GM23338 (cell line): ENCODE measurements at regions not wholly inside any gene's neighbourhood (a gene's known extent, or its start where the extent isn't known, plus 50 kb on each side); places are given as distances from the start of the nearest gene placed in this dataset.

Source experiments
- ATAC-seq: fragments of 200-7000 bp; cut with Tn5 transposase; 3 replicates; pipeline ENCODE4 v1.9.1; 2020
- DNase-seq: peaks from one replicate; pipeline ENCODE4 v3.0.0-alpha.2; 2015; ENCODE audit warnings: low spot score
- H2AFZ ChIP-seq: fragments of 200-600 bp; sonication (generic); 2 replicates; pipeline ENCODE4 v1.8.0; 2016; ENCODE audit warnings: antibody characterized with exemption, mild to moderate bottlenecking, moderate library complexity
- H3F3A ChIP-seq: fragments of 200-600 bp; sonication (generic); replicated peaks from 2 replicates; pipeline ENCODE4 v1.8.0; 2017; ENCODE audit warnings: antibody characterized with exemption, mixed run types, low read depth
- H3K27ac ChIP-seq: fragments of 200-600 bp; sonication (generic); 2 replicates; pipeline ENCODE4 v1.6.1; 2016; ENCODE audit warnings: low read depth
- H3K27me3 ChIP-seq: fragments of 200-600 bp; sonication (generic); 2 replicates; pipeline ENCODE4 v1.8.0; 2016; ENCODE audit warnings: mild to moderate bottlenecking, mixed run types, moderate library complexity; ENCODE audit not compliant: insufficient read depth
- H3K36me3 ChIP-seq: fragments of 200-600 bp; sonication (generic); 2 replicates; pipeline ENCODE4 v1.8.0; 2016; ENCODE audit warnings: mild to moderate bottlenecking; ENCODE audit not compliant: insufficient read depth
- H3K4me1 ChIP-seq: fragments of 200-600 bp; sonication (generic); 2 replicates; pipeline ENCODE4 v1.8.0; 2016; ENCODE audit warnings: mild to moderate bottlenecking, moderate library complexity; ENCODE audit not compliant: insufficient read depth
- H3K4me2 ChIP-seq: fragments of 200-600 bp; sonication (generic); 2 replicates; pipeline ENCODE4 v1.7.1; 2017; ENCODE audit warnings: mixed run types
- H3K4me3 ChIP-seq: fragments of 200-600 bp; sonication (generic); 2 replicates; pipeline ENCODE4 v1.6.1; 2016; ENCODE audit warnings: mixed run types
- H3K79me2 ChIP-seq: fragments of 200-600 bp; sonication (generic); replicated peaks from 2 replicates; pipeline ENCODE4 v1.8.0; 2017; ENCODE audit warnings: mild to moderate bottlenecking; ENCODE audit not compliant: insufficient read depth
- H3K9me2 ChIP-seq: fragments of 200-600 bp; sonication (generic); 2 replicates; pipeline ENCODE4 v1.8.0; 2017; ENCODE audit not compliant: insufficient read depth
- H4K20me1 ChIP-seq: fragments of 200-600 bp; sonication (generic); replicated peaks from 2 replicates; pipeline ENCODE4 v1.8.0; 2017; ENCODE audit warnings: mild to moderate bottlenecking; ENCODE audit not compliant: insufficient read depth
- H3K27ac Mint-ChIP-seq: 2 replicates; pipeline ENCODE4 v1.8.0; 2020; ENCODE audit warnings: inconsistent platforms, mild to moderate bottlenecking, moderate library complexity, mixed read lengths
- H3K27me3 Mint-ChIP-seq: 3 replicates; pipeline ENCODE4 v1.8.0; 2022; ENCODE audit warnings: low read depth, mild to moderate bottlenecking, moderate library complexity, mixed read lengths, inconsistent platforms; ENCODE audit not compliant: insufficient read depth, poor library complexity
- H3K36me3 Mint-ChIP-seq: 3 replicates; pipeline ENCODE4 v1.8.0; 2021; ENCODE audit warnings: low read depth, mild to moderate bottlenecking, inconsistent platforms, moderate library complexity, mixed read lengths
- H3K4me1 Mint-ChIP-seq: 3 replicates; pipeline ENCODE4 v1.8.0; 2020; ENCODE audit warnings: mild to moderate bottlenecking, inconsistent platforms, mixed read lengths
- H3K4me3 Mint-ChIP-seq: 3 replicates; pipeline ENCODE4 v1.8.0; 2021; ENCODE audit warnings: moderate library complexity, mild to moderate bottlenecking, inconsistent platforms, mixed read lengths
- H3K9me3 Mint-ChIP-seq: 3 replicates; pipeline ENCODE4 v1.8.0; 2020; ENCODE audit warnings: moderate library complexity, mild to moderate bottlenecking, inconsistent platforms, mixed read lengths
- CREB1 ChIP-seq: fragments of 250-450 bp; sonication (Bioruptor Pico); IDR thresholded peaks from 2 replicates; pipeline ENCODE4 v1.5.0; 2020; ENCODE audit warnings: low read depth, mild to moderate bottlenecking, moderate library complexity
- EZH2 ChIP-seq: fragments of 200-600 bp; sonication (generic); IDR thresholded peaks from one replicate; pipeline ENCODE4 v1.8.0; 2017; ENCODE audit warnings: antibody characterized with exemption, mild to moderate bottlenecking, low read depth; ENCODE audit not compliant: unreplicated experiment
- EZH2phosphoT487 ChIP-seq: fragments of 200-600 bp; sonication (generic); IDR thresholded peaks from one replicate; pipeline ENCODE4 v1.8.1; 2018; ENCODE audit warnings: antibody characterized with exemption; ENCODE audit not compliant: unreplicated experiment
- JUNB ChIP-seq: IDR thresholded peaks from one replicate; pipeline ENCODE4 v1.6.1; 2016; ENCODE audit warnings: antibody characterized with exemption; ENCODE audit not compliant: unreplicated experiment
- NANOG ChIP-seq: IDR thresholded peaks from 2 replicates; pipeline ENCODE4 v1.6.1; 2016; ENCODE audit warnings: antibody characterized with exemption, borderline replicate concordance
- POLR2AphosphoS5 ChIP-seq: IDR thresholded peaks from 2 replicates; pipeline ENCODE4 v1.6.1; 2016; ENCODE audit warnings: antibody characterized with exemption, low read depth
- STAT1 ChIP-seq: IDR thresholded peaks from one replicate; pipeline ENCODE4 v1.6.1; 2016; ENCODE audit warnings: antibody characterized with exemption; ENCODE audit not compliant: unreplicated experiment
- ZNF114 ChIP-seq: fragments of 250-450 bp; sonication (Bioruptor Pico); IDR thresholded peaks from 2 replicates; pipeline ENCODE4 v1.5.0; 2020; ENCODE audit warnings: mild to moderate bottlenecking, moderate library complexity
- ZNF331 ChIP-seq: fragments of 250-450 bp; sonication (Bioruptor Pico); IDR thresholded peaks from 2 replicates; pipeline ENCODE4 v1.5.0; 2020; ENCODE audit warnings: low read depth, mild to moderate bottlenecking, moderate library complexity
- TF ChIP-seq, protein P1 (sequence below), 2 experiments: fragments of 200-600 bp in 1 of 2; sonication (generic) in 1 of 2; conservative IDR thresholded peaks; 2 replicates each; pipeline versions ENCODE4 v1.5.1 to v1.6.1; 2016 to 2017; ENCODE audit warnings: antibody characterized with exemption in 2 of 2, low read depth in 2 of 2, mild to moderate bottlenecking in 2 of 2, moderate library complexity in 1 of 2
- TF ChIP-seq, protein P2 (sequence below): fragments of 250-450 bp; sonication (Bioruptor Pico); IDR thresholded peaks from 2 replicates; pipeline ENCODE4 v1.5.0; 2020; ENCODE audit warnings: mild to moderate bottlenecking, moderate library complexity
- TF ChIP-seq, protein P3 (sequence below): IDR thresholded peaks from one replicate; pipeline ENCODE4 v1.6.1; 2018; ENCODE audit warnings: antibody characterized with exemption; ENCODE audit not compliant: unreplicated experiment
- TF ChIP-seq, protein P4 (sequence below): IDR thresholded peaks from 2 replicates; pipeline ENCODE4 v1.6.1; 2016; ENCODE audit warnings: antibody characterized with exemption

DNA sequence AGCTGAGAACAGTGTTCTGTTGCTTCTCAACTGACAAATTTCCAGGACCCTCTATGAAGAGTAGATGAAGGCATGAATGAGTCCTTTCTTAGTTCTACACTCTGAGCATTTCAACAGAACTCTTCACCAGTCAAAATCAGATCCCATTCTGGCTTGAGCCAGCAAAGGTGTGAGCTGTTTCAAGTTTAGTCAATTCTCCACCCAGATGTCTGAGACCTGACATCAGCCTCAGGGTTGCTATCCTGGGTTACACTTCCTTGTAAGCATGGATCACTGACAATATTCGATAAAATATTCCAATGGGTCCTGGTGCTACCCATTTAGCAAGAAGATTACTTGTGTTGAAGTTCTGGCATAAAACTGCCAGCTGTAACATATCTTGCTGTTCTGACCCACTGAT, 97.6 kb upstream of the PPP2R3A start:
- Histone ChIP-seq H2AFZ (no peak overlapping the region), H3K4me2 (no peak overlapping the region), H3K9me2 (peaks cover 4% of the 10 kb centered on the region; the same call in 1 of the 2 replicates), H3K79me2 (no peaks in the 10 kb centered on the region), H3K27me3 (no peaks in the 10 kb centered on the region), H3K36me3 (no peaks in the 10 kb centered on the region), H3K4me1 (no peaks in the 10 kb centered on the region), H3F3A (no peaks in the 10 kb centered on the region), H4K20me1 (no peaks in the 10 kb centered on the region), H3K4me3 (no peak overlapping the region), H3K27ac (no peak overlapping the region)
- Mint-ChIP-seq H3K4me1 (no peaks in the 10 kb centered on the region), H3K36me3 (no peaks in the 10 kb centered on the region), H3K4me3 (no peak overlapping the region), H3K27me3 (no peaks in the 10 kb centered on the region), H3K9me3 (peaks cover 4% of the 10 kb centered on the region; the same call in 1 of the 3 replicates), H3K27ac (no peak overlapping the region)
- no peak for ATAC-seq
- TF ChIP-seq ZNF331 (CRISPR knock-in tag) (no peak), JUNB (no peak), STAT1 (no peak), POLR2AphosphoS5 (no peak), NANOG (no peak), EZH2phosphoT487 (no peak), ZNF114 (no peak), CREB1 (CRISPR knock-in tag) (no peak), EZH2 (no peak)
- TF ChIP-seq, protein P1, sequence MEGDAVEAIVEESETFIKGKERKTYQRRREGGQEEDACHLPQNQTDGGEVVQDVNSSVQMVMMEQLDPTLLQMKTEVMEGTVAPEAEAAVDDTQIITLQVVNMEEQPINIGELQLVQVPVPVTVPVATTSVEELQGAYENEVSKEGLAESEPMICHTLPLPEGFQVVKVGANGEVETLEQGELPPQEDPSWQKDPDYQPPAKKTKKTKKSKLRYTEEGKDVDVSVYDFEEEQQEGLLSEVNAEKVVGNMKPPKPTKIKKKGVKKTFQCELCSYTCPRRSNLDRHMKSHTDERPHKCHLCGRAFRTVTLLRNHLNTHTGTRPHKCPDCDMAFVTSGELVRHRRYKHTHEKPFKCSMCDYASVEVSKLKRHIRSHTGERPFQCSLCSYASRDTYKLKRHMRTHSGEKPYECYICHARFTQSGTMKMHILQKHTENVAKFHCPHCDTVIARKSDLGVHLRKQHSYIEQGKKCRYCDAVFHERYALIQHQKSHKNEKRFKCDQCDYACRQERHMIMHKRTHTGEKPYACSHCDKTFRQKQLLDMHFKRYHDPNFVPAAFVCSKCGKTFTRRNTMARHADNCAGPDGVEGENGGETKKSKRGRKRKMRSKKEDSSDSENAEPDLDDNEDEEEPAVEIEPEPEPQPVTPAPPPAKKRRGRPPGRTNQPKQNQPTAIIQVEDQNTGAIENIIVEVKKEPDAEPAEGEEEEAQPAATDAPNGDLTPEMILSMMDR (conservative IDR thresholded peaks at IDR 0.05; ENCODE audit: low read depth in 2 of 2), result no peak
- TF ChIP-seq, protein P2, sequence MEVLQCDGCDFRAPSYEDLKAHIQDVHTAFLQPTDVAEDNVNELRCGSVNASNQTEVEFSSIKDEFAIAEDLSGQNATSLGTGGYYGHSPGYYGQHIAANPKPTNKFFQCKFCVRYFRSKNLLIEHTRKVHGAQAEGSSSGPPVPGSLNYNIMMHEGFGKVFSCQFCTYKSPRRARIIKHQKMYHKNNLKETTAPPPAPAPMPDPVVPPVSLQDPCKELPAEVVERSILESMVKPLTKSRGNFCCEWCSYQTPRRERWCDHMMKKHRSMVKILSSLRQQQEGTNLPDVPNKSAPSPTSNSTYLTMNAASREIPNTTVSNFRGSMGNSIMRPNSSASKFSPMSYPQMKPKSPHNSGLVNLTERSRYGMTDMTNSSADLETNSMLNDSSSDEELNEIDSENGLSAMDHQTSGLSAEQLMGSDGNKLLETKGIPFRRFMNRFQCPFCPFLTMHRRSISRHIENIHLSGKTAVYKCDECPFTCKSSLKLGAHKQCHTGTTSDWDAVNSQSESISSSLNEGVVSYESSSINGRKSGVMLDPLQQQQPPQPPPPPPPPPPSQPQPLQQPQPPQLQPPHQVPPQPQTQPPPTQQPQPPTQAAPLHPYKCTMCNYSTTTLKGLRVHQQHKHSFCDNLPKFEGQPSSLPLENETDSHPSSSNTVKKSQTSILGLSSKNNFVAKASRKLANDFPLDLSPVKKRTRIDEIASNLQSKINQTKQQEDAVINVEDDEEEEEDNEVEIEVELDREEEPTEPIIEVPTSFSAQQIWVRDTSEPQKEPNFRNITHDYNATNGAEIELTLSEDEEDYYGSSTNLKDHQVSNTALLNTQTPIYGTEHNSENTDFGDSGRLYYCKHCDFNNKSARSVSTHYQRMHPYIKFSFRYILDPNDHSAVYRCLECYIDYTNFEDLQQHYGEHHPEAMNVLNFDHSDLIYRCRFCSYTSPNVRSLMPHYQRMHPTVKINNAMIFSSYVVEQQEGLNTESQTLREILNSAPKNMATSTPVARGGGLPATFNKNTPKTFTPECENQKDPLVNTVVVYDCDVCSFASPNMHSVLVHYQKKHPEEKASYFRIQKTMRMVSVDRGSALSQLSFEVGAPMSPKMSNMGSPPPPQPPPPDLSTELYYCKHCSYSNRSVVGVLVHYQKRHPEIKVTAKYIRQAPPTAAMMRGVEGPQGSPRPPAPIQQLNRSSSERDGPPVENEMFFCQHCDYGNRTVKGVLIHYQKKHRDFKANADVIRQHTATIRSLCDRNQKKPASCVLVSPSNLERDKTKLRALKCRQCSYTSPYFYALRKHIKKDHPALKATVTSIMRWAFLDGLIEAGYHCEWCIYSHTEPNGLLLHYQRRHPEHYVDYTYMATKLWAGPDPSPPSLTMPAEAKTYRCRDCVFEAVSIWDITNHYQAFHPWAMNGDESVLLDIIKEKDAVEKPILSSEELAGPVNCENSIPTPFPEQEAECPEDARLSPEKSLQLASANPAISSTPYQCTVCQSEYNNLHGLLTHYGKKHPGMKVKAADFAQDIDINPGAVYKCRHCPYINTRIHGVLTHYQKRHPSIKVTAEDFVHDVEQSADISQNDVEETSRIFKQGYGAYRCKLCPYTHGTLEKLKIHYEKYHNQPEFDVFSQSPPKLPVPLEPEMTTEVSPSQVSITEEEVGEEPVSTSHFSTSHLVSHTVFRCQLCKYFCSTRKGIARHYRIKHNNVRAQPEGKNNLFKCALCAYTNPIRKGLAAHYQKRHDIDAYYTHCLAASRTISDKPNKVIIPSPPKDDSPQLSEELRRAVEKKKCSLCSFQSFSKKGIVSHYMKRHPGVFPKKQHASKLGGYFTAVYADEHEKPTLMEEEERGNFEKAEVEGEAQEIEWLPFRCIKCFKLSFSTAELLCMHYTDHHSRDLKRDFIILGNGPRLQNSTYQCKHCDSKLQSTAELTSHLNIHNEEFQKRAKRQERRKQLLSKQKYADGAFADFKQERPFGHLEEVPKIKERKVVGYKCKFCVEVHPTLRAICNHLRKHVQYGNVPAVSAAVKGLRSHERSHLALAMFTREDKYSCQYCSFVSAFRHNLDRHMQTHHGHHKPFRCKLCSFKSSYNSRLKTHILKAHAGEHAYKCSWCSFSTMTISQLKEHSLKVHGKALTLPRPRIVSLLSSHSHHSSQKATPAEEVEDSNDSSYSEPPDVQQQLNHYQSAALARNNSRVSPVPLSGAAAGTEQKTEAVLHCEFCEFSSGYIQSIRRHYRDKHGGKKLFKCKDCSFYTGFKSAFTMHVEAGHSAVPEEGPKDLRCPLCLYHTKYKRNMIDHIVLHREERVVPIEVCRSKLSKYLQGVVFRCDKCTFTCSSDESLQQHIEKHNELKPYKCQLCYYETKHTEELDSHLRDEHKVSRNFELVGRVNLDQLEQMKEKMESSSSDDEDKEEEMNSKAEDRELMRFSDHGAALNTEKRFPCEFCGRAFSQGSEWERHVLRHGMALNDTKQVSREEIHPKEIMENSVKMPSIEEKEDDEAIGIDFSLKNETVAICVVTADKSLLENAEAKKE (CRISPR knock-in tag), result no peak
- TF ChIP-seq, protein P3, sequence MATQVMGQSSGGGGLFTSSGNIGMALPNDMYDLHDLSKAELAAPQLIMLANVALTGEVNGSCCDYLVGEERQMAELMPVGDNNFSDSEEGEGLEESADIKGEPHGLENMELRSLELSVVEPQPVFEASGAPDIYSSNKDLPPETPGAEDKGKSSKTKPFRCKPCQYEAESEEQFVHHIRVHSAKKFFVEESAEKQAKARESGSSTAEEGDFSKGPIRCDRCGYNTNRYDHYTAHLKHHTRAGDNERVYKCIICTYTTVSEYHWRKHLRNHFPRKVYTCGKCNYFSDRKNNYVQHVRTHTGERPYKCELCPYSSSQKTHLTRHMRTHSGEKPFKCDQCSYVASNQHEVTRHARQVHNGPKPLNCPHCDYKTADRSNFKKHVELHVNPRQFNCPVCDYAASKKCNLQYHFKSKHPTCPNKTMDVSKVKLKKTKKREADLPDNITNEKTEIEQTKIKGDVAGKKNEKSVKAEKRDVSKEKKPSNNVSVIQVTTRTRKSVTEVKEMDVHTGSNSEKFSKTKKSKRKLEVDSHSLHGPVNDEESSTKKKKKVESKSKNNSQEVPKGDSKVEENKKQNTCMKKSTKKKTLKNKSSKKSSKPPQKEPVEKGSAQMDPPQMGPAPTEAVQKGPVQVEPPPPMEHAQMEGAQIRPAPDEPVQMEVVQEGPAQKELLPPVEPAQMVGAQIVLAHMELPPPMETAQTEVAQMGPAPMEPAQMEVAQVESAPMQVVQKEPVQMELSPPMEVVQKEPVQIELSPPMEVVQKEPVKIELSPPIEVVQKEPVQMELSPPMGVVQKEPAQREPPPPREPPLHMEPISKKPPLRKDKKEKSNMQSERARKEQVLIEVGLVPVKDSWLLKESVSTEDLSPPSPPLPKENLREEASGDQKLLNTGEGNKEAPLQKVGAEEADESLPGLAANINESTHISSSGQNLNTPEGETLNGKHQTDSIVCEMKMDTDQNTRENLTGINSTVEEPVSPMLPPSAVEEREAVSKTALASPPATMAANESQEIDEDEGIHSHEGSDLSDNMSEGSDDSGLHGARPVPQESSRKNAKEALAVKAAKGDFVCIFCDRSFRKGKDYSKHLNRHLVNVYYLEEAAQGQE, result no peak
- TF ChIP-seq, protein P4, sequence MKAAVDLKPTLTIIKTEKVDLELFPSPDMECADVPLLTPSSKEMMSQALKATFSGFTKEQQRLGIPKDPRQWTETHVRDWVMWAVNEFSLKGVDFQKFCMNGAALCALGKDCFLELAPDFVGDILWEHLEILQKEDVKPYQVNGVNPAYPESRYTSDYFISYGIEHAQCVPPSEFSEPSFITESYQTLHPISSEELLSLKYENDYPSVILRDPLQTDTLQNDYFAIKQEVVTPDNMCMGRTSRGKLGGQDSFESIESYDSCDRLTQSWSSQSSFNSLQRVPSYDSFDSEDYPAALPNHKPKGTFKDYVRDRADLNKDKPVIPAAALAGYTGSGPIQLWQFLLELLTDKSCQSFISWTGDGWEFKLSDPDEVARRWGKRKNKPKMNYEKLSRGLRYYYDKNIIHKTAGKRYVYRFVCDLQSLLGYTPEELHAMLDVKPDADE, result no peak
- DNase-seq, result no peak
